C4-2B (cell line): ENCODE measurements at regions not wholly inside any gene's neighbourhood (a gene's known extent, or its start where the extent isn't known, plus 50 kb on each side); places are given as distances from the start of the nearest gene placed in this dataset.

ENCODE experiments used
- H3K27ac ChIP-seq: fragments of 450-650 bp; 2 replicates; pipeline ENCODE4 v1.5.1; 2017
- CTCF ChIP-seq: fragments of 450-650 bp; conservative IDR thresholded peaks from 2 replicates; pipeline ENCODE4 v1.5.1; 2017; ENCODE audit warnings: mild to moderate bottlenecking
- ZFX ChIP-seq: fragments of 450-650 bp; IDR thresholded peaks from 2 replicates; pipeline ENCODE4 v1.6.1; 2017

- H3K27ac ChIP-seq = no peak overlapping the region
- no peak for TF ChIP-seq CTCF
- no peak for TF ChIP-seq ZFX
These were observed 290.0 kb upstream of the JAG1 start for GRCh38 chr20:10963717-10964266.

- no peak overlapping the region for H3K27ac ChIP-seq
- TF ChIP-seq ZFX (no peak), CTCF (no peak)
These were observed 292.2 kb upstream of the JAG1 start for GRCh38 chr20:10965936-10966470.

- no peak overlapping the region for H3K27ac ChIP-seq
- no peak for TF ChIP-seq CTCF
- TF ChIP-seq ZFX = no peak
These were observed 296.3 kb upstream of the JAG1 start for GRCh38 chr20:10970109-10970508.

GRCh38 chr20:10971096-10971495 is 297.3 kb upstream of the JAG1 start:
- H3K27ac ChIP-seq = no peak overlapping the region
- TF ChIP-seq ZFX = no peak
- no peak for TF ChIP-seq CTCF

- H3K27ac ChIP-seq = no peak overlapping the region
- TF ChIP-seq ZFX = no peak
- no peak for TF ChIP-seq CTCF
These were observed 298.5 kb upstream of the JAG1 start for GRCh38 chr20:10972219-10972860.

- TF ChIP-seq CTCF (no peak), ZFX (no peak)
- no peak overlapping the region for H3K27ac ChIP-seq
These were observed 302.3 kb upstream of the JAG1 start for GRCh38 chr20:10976051-10976450.

- no peak overlapping the region for H3K27ac ChIP-seq
- TF ChIP-seq ZFX (no peak), CTCF (no peak)
These were observed 304.4 kb upstream of the JAG1 start for GRCh38 chr20:10978019-10978702.
